ENCODE measurements at regions not wholly inside any gene's neighbourhood (a gene's known extent, or its start where the extent isn't known, plus 50 kb on each side); places are given as distances from the start of the nearest gene placed in this dataset.
"Not testable (repeated sequence)": the region's sequence is repeated elsewhere in the genome, so short reads cannot be mapped to it uniquely, and the experiment has no call there.

- peak; percentile 44 for DNase-seq (ENCODE audit: low spot score)
Measured at GRCh38 chr18:8991155-8991554, 111.3 kb upstream of the NDUFV2 start.

DNA sequence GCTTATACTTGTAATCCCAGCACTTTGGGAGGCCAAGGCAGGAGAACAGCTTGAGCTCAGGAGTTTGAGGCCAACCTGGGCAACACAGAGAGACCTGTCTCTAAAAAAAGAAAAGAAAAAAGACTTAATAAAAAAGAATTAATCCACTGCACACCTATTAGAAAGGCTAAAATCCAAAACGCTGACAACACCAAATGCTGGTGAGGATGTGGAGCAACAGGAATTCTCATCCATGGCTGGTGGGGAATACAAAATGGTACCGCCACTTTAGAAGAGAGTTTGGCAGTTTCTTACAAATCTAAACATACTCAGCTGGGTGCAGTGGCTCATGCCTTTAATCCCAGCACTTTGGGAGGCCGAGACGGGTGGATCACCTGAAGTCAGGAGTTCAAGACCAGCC is 110.0 kb upstream of the NDUFV2 start:
- DNase-seq (ENCODE audit: low spot score), result not testable (repeated sequence)

DNA sequence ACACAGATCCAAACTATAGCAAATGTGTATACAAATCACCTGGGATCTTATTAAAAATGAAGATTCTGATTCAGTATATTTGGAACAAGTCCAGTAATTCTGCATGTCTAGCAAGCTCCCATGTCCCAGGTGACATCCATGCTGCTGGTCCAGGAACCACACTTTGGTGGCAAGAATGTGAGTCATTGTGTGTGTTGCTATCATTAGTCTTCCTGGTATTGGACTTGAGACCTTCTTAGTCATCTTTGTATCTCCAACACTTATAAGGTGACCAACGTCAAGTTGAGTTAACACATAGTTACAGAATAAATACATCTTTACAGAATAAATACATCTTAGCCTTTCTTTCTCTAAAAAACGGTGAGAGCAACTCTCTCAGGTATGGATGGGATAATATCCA is 107.9 kb upstream of the NDUFV2 start:
- no peak for DNase-seq (ENCODE audit: low spot score)

DNA sequence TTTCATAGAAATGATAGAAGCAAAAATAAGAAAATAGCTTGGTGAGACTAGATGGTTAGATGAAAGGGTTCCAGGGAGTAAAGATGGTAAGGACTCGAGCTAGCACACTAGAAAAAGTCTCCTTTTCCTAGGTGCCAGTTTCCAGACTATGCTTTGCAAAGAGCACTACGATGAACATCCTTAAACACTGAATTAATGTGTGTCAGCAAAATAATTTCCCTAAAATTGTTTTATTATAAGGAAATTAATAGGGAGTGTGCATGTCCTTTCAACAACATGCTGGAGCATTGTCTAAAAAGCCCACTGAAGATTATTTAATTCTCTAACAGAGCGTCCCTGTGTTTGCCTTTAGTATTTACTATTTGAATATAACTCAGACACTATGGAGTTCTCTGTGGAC is 107.4 kb upstream of the NDUFV2 start:
- no peak for DNase-seq (ENCODE audit: low spot score)

- no peak for DNase-seq (ENCODE audit: low spot score)
Measured at GRCh38 chr18:8996771-8997432, 105.6 kb upstream of the NDUFV2 start.

GRCh38 chr18:8997634-8998033 is 104.9 kb upstream of the NDUFV2 start:
- DNase-seq (ENCODE audit: low spot score), result no peak

- DNase-seq (ENCODE audit: low spot score), result peak; percentile 36
Measured at GRCh38 chr18:8998481-8999217, 103.8 kb upstream of the NDUFV2 start.

GRCh38 chr18:8999872-9000271 is 102.6 kb upstream of the NDUFV2 start:
- no peak for DNase-seq (ENCODE audit: low spot score)

GRCh38 chr18:9000733-9001132 is 101.8 kb upstream of the NDUFV2 start:
- DNase-seq (ENCODE audit: low spot score), result no peak

- DNase-seq (ENCODE audit: low spot score), result no peak
Measured at GRCh38 chr18:9001209-9001608, 101.3 kb upstream of the NDUFV2 start.

DNA sequence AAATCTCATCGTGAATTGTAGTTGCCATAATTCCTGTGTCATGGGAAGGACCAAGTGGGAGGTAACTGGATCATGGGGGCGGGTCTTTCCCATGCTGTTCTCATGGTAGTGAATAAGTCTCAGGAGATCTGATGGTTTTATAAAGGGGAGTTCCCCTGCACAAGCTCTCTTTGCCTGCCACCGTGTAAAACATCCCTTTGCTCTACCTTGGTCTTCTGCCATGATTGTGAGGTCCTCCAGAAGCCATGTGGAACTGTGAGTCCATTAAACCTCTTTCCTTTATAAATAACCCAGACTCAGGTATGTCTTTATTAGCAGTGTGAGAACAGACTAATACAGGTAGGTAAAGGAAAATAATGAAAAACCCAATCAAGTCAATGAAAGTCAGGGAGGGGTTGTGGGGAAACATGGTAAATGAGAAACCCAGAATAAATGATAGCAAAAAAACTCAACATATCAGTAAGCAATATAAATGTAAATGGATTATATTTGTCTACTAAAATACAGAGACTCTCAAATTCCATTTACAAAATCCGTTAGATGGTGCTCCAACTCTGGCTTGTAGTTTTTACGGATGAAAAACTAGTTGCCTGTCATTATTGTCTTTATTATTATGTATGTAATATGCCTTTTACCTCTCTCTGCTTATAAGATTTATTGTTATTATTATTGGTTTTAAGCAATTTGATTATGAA is 98.9 kb upstream of the NDUFV2 start:
- DNase-seq (ENCODE audit: low spot score), result no peak

DNA sequence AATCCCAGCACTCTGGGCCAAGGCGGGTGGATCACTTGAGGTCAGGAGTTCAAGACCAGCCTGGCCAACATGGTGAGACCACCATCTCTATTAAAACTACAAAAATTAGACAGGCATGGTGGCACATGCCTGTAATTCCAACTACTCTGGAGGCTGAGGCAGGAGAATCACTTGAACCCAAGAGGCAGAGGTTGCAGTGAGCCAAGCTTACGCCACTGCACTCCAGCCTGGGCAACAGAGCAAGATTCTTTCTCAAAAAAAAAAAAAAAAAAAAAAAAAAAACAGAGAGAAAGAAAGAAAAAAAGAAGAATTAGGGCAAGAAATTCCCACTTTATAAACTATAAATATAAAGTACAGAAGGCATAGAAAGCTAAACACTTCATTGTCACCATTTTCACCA is 98.2 kb upstream of the NDUFV2 start:
- DNase-seq (ENCODE audit: low spot score), result not testable (repeated sequence)

DNA sequence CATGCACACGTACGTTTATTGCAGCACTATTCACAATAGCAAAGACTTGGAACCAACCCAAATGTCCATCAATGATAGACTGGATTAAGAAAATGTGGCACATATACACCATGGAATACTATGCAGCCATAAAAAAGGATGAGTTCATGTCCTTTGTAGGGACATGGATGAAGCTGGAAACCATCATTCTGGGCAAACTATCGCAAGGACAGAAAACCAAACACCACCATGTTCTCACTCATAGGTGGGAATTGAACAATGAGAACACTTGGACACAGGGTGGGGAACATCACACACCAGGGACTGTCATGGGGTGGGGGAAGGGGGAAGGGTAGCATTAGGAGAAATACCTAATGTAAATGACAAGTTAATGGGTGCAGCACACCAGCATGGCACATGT is 94.8 kb upstream of the NDUFV2 start:
- DNase-seq (ENCODE audit: low spot score), result not testable (repeated sequence)

- no peak for DNase-seq (ENCODE audit: low spot score)
Measured at GRCh38 chr18:9008200-9008708, 94.2 kb upstream of the NDUFV2 start.

GRCh38 chr18:9008709-9009635 is 93.5 kb upstream of the NDUFV2 start:
- no peak for DNase-seq (ENCODE audit: low spot score)

DNA sequence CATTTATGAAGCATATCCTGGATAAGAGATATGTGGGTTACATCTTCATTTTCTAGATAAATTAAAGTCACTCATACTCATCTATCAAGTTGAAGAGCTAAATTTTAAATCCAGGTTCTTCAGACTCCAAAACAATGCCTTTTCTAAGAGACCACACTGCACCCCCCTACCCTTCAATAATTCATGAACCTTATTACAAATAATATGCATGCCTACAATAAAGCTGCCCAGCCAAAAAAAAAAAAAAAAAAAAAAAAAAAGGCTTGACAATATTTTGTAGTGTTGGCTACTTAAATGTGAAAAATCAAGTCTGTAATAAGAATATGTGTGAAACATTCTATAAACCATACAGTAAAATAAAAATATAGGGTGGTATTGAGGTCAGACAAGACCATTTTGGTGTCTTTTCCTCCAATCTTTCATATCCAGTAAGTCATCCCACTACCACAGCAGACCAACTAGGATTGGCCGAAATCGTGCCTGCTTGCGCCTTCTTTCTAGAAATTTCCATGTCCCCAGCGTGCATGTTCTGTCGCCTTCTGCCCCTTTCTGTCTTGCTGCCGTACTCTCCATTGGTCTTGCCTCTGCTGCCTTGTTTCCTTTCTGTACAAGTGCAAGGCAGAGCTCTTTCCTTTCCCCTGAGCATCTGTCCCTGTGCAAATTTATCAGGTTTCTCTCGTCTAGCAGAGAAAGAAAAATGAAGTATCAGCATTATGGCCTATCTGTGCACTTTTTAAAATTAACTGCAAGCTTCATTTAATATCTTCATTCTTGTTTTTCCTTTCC is 92.6 kb upstream of the NDUFV2 start:
- no peak for DNase-seq (ENCODE audit: low spot score)

DNA sequence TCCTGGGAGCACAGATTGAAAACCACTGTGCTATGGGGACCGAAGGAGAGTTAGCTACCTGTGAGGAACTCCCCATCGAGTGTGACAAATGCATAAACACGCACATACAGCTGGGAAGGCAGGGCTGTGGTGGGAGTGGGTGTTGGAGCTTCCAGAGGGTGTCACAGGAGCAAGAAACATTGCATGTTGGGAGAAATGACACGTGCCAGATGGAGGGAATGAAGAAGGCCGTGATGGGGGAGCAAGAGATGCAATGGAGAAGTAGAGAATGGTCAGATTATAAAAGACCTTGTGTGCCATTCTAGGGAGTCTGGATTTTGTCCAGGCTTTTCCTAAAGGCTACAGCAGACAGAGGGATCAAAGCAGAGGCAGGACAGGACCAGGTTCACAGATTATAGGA is 91.1 kb upstream of the NDUFV2 start:
- DNase-seq (ENCODE audit: low spot score), result no peak

- no peak for DNase-seq (ENCODE audit: low spot score)
Measured at GRCh38 chr18:9013926-9014373, 88.5 kb upstream of the NDUFV2 start.

GRCh38 chr18:9015689-9016088 is 86.8 kb upstream of the NDUFV2 start:
- no peak for DNase-seq (ENCODE audit: low spot score)

- DNase-seq (ENCODE audit: low spot score), result no peak
Measured at GRCh38 chr18:9016633-9017166, 85.8 kb upstream of the NDUFV2 start.

Measured in AG08395 (cell line).